ENCODE measurements at regions not wholly inside any gene's neighbourhood (a gene's known extent, or its start where the extent isn't known, plus 50 kb on each side); places are given as distances from the start of the nearest gene placed in this dataset.
"Not testable (repeated sequence)": the region's sequence is repeated elsewhere in the genome, so short reads cannot be mapped to it uniquely, and the experiment has no call there.

DNA sequence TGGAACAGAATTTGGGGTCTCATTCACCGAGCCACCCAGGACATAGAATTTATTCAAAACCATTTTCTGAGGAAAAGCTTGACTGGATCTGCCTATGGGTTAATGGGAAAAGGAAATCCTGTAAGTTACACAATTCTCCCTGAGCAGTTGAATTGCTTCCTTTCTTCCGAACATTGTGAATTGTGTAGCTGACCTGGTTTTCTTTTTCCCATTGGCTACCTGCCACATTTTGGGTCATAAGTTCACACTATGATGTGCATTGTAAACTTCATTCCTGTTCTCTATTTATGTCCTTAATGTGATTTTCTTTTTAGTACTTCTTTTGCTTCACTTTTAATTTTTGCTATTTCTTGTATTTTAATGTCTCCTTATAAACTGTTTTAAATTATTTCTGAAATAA, 386.0 kb upstream of the LRRC3B start:
- TF ChIP-seq, protein P1, sequence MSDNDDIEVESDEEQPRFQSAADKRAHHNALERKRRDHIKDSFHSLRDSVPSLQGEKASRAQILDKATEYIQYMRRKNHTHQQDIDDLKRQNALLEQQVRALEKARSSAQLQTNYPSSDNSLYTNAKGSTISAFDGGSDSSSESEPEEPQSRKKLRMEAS (IDR thresholded peaks at IDR 0.05; ENCODE audit: low read depth, low read length): no peak
- TF ChIP-seq POLR2A (IDR thresholded peaks at IDR 0.05; ENCODE audit: extremely low read depth, insufficient read length): no peak
- TF ChIP-seq MYC (IDR thresholded peaks at IDR 0.05; ENCODE audit: low read depth, low read length): no peak
- TF ChIP-seq, protein P2, sequence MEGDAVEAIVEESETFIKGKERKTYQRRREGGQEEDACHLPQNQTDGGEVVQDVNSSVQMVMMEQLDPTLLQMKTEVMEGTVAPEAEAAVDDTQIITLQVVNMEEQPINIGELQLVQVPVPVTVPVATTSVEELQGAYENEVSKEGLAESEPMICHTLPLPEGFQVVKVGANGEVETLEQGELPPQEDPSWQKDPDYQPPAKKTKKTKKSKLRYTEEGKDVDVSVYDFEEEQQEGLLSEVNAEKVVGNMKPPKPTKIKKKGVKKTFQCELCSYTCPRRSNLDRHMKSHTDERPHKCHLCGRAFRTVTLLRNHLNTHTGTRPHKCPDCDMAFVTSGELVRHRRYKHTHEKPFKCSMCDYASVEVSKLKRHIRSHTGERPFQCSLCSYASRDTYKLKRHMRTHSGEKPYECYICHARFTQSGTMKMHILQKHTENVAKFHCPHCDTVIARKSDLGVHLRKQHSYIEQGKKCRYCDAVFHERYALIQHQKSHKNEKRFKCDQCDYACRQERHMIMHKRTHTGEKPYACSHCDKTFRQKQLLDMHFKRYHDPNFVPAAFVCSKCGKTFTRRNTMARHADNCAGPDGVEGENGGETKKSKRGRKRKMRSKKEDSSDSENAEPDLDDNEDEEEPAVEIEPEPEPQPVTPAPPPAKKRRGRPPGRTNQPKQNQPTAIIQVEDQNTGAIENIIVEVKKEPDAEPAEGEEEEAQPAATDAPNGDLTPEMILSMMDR (IDR thresholded peaks at IDR 0.05; ENCODE audit: low read depth, low read length): no peak
- no peak overlapping the region for H3K4me3 ChIP-seq (ENCODE audit: low read depth, low read length)
- DNase-seq (ENCODE audit: low read depth): no peak

DNA sequence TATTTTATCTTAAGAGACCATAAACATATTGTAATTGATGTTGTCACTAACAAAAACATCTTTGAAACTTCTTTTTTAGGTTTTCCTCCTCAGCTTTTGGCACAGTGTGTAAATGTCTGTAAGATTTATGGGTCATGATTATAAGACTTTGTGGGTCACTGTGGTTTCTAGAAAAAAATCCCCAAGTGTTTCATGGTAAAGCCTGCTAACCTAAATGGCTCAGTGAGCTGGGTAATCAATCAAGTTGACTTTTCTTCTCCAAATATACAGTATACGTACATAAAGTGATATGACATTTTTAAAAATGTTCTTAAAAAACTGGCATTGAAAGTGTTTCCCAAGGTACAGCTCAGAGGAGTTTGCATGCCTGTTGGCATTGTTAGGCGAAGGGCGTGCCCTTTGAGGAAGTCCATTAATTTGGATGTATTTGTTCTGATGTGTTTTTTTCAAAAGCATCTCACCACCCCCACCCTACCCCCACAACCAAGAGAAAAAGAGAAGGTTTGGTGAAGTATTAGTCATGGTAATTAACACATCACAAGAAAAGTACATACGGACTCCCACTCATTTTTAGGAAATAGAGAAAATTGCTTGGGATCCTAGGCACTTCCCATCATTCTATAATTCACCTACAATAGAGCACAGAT, 385.4 kb upstream of the LRRC3B start:
- no peak overlapping the region for H3K4me3 ChIP-seq (ENCODE audit: low read depth, low read length)
- no peak for DNase-seq (ENCODE audit: low read depth)
- TF ChIP-seq, protein P2 (IDR thresholded peaks at IDR 0.05; ENCODE audit: low read depth, low read length): no peak
- TF ChIP-seq, protein P1 (IDR thresholded peaks at IDR 0.05; ENCODE audit: low read depth, low read length): no peak
- TF ChIP-seq MYC (IDR thresholded peaks at IDR 0.05; ENCODE audit: low read depth, low read length): no peak
- no peak for TF ChIP-seq POLR2A (IDR thresholded peaks at IDR 0.05; ENCODE audit: extremely low read depth, insufficient read length)

DNA sequence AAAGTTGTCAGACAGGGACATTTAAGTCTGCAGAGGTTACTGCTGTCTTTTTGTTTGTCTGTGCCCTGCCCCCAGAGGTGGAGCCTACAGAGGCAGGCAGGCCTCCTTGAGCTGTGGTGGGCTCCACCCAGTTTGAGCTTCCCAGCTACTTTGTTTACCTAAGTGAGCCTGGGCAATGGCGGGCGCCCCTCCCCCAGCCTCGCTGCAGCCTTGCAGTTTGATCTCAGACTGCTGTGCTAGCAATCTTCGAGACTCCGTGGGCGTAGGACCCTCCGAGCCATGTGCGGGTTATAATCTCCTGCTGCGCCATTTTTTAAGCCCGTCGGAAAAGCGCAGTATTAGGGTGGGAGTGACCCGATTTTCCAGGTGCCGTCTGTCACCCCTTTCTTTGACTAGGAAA, 378.0 kb upstream of the LRRC3B start:
- not testable (repeated sequence) for DNase-seq (ENCODE audit: low read depth); H3K4me3 ChIP-seq (ENCODE audit: low read depth, low read length)

DNA sequence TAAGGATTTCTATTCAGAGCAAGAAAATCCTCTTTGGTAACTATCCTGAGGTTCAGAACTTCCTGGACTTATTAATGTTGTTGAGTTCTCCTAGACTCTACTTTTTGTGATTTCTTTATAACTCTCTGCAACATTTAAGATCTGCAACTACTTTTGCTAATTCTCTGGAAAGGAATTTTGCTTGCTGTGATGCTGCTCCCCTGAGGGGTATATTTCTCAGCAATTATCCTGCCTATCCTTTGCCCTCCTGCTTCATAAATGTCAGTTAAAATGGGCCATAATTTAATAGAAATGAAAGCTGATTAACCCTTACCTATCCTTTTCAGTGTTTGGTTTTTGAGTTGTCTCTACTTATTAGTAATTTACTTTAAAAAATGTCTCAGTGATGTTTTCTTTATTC, 377.3 kb upstream of the LRRC3B start:
- no peak for TF ChIP-seq POLR2A (IDR thresholded peaks at IDR 0.05; ENCODE audit: extremely low read depth, insufficient read length)
- TF ChIP-seq, protein P1 (IDR thresholded peaks at IDR 0.05; ENCODE audit: low read depth, low read length): no peak
- H3K4me3 ChIP-seq (ENCODE audit: low read depth, low read length): no peak overlapping the region
- no peak for DNase-seq (ENCODE audit: low read depth)

DNA sequence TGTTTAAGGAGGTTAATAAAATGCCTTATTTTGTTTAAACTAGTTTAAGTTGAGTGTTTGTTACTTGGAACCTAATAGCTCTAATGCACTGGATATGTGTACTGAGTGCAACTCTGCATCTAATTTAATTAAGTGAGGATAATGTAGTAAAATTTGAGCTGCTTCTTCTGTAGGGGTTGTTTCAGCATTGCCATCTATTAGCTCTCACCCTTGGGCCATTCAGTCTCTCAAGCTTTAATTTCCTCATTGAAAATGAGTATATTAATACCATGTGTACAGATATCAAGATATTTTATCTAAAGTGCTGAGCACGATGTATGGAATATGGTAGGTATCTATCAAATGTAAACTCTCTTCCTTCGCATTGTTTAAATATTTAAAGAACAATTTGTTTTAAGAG, 375.7 kb upstream of the LRRC3B start:
- TF ChIP-seq MYC (IDR thresholded peaks at IDR 0.05; ENCODE audit: low read depth, low read length): no peak
- TF ChIP-seq, protein P1 (IDR thresholded peaks at IDR 0.05; ENCODE audit: low read depth, low read length): no peak
- TF ChIP-seq POLR2A (IDR thresholded peaks at IDR 0.05; ENCODE audit: extremely low read depth, insufficient read length): no peak
- TF ChIP-seq, protein P2 (IDR thresholded peaks at IDR 0.05; ENCODE audit: low read depth, low read length): no peak
- no peak overlapping the region for H3K4me3 ChIP-seq (ENCODE audit: low read depth, low read length)
- no peak for DNase-seq (ENCODE audit: low read depth)

DNA sequence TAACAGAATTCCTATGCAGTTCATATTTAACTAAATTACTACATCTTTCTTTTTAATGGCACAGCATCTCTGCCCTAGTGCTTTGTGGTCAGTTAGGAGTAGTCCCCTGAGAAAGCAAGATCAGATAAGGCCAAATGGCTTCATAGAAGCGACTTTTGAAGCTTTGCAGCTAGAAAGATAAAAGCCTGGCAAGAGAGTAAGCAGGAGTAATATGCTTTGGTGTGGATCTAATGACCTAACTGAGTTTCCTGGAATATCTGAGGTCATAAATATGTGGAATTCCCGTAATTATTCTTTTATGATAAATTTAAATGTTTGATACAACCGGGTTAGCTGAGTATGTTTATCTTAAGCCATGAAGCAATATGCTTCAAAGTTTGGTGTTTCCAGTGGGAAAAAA, 374.9 kb upstream of the LRRC3B start:
- TF ChIP-seq MYC (IDR thresholded peaks at IDR 0.05; ENCODE audit: low read depth, low read length) (no peak), POLR2A (IDR thresholded peaks at IDR 0.05; ENCODE audit: extremely low read depth, insufficient read length) (no peak)
- TF ChIP-seq, protein P1 (IDR thresholded peaks at IDR 0.05; ENCODE audit: low read depth, low read length): no peak
- TF ChIP-seq, protein P2 (IDR thresholded peaks at IDR 0.05; ENCODE audit: low read depth, low read length): no peak
- DNase-seq (ENCODE audit: low read depth): no peak
- H3K4me3 ChIP-seq (ENCODE audit: low read depth, low read length): no peak overlapping the region

DNA sequence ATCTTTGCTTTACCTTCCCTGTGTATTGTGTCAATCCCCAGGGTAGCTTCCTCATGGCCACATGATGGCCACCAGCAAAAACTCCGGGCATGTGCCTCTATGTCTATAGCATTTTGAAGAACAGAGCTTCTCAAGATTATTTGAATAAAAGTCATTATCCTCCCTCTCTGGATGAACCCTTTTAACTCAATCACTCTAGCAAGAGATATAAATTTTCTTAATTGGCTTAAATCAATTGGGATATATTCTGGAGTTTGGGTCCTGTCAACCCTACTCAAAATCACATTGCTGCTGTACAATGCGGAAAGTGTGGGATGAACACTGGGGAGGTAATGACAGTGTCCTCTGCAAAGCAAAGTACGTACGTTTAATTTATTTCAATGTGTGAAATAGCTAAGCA, 370.6 kb upstream of the LRRC3B start:
- H3K4me3 ChIP-seq (ENCODE audit: low read depth, low read length): no peak overlapping the region
- DNase-seq (ENCODE audit: low read depth): no peak
- TF ChIP-seq POLR2A (IDR thresholded peaks at IDR 0.05; ENCODE audit: extremely low read depth, insufficient read length): no peak
